Stimulated activated CD4-positive, alpha-beta T cell treated with anti-CD3 and anti-CD28 coated beads, Interleukin-4, amount 100 ng/mL, for 24 hours (primary cell): ENCODE measurements at regions not wholly inside any gene's neighbourhood (a gene's known extent, or its start where the extent isn't known, plus 50 kb on each side); places are given as distances from the start of the nearest gene placed in this dataset.
"Not testable (repeated sequence)": the region's sequence is repeated elsewhere in the genome, so short reads cannot be mapped to it uniquely, and the experiment has no call there.

ENCODE experiments used
- DNase-seq: peaks from one replicate; pipeline ENCODE4 v3.0.0-alpha.2; 2020

DNA sequence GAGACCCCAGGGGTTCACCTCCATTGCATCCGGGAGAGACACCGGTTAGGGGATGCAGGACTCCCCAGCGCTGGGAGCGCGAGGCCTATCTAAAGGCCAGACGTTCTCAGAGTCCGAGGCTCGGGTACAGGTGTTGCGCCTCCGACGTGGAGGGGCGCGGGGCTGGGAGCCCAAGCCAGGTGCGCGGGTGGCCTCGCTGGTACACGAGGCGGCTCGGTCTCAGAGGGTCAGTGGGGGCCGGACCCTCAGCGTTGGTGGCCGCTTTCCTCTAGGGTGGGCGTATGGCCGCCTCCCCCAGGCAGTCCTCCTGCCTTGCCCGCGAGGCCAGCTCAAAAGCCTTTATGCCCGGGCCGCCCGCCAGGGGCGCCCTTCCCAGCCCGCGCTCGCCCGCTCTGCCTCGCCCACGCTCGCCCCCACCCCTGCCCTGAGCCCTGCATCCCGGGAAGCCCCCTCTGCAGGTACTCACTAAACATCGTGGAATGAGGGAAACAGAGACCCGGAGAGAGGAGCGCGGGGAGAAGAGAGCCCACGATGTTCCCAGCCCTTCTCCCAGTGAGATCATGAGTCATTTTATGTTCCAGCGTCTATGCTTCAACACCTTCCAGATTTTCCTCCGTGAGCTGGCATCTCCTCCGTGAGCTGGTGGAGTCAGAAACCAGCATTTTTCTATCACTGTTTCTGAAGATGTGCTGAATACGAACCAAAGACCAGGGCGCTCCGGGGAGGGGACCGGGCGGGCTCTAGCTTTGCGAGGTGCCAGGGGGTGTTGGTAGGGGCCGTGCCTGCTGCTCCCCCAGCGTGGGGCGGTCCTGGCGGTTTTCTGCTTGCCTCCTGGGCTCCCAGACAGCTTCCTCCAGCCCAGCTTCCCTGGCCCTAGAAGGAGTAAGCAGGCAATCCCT lies 73.8 kb downstream of the DIO3 start:
- DNase-seq = no peak

DNA sequence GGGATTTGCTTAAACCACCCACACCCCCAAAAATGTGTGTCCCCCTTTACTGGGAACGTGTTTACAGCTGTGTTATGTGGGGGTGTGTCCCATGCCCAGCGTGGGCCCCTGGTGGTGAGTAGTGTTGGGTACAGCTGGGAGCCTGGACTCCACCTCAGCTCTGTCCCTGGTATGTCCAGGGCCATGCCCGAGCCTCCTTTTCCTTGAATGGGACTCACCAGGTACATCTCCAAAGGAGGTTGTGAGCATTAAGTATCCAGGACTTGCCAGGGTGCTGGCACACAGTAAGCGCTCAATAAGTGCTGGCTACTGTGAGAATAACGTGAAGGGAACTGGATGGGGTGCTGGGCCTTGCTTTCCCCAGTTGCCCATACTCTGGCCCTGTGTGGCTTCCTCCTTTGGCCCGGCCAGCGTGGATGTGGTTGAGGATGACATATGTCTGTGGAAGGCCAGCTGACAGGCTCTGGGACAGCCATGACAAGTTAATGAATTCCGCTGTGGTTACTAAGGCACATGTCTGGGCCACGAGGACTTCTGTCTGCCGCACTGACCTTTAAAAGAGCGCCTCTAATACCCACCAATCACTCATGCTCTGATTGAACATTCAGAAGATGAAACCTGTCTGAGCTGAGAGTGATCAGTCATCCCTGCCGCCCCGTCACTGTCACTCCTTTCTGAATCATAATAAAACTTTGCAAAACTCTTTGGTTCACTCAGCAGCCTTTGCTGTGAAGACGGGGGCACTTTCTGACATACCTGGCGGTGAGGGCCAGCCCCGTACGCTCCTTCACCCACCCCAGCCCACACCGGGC lies 74.7 kb downstream of the DIO3 start:
- DNase-seq = peak; percentile 39

- no peak for DNase-seq
Measured at GRCh38 chr14:101639241-101639833, 78.0 kb downstream of the DIO3 start.

- DNase-seq = no peak
Measured at GRCh38 chr14:101643651-101644050, 82.4 kb downstream of the DIO3 start.

GRCh38 chr14:101654051-101654450 lies 92.8 kb downstream of the DIO3 start:
- no peak for DNase-seq

- DNase-seq = no peak
Measured at GRCh38 chr14:101657372-101657771, 96.1 kb downstream of the DIO3 start.

DNA sequence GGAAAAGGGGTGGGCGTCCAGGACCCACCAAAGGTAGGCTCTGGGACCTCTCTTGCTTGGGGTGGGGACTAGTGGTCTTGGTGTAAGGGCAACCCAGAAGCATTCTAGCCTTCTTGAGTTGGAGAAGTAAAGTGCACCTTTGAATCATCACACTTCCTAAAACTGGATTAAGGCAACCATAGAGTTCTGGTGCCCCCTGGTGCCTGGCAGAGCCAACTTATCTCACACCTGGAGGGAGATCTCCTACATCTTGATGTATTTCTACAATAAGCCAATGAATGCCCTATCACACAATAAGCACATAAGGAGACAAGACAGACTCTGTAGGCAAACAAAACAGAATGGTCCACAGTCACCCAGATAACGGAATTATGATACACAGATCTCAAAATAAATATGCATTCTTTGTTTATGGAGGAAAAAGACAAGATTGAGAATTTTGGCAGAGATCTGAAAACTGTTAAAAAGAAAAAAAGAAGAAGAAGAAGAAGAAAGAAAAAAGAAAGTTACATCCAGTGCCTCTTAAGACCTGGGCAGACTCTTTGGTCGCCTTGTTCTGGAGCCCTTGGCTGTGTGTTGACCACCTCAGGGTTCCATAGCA lies 95.9 kb upstream of the PPP2R5C start:
- DNase-seq = peak; percentile 20

GRCh38 chr14:101666264-101666663 lies 95.2 kb upstream of the PPP2R5C start:
- no peak for DNase-seq

DNA sequence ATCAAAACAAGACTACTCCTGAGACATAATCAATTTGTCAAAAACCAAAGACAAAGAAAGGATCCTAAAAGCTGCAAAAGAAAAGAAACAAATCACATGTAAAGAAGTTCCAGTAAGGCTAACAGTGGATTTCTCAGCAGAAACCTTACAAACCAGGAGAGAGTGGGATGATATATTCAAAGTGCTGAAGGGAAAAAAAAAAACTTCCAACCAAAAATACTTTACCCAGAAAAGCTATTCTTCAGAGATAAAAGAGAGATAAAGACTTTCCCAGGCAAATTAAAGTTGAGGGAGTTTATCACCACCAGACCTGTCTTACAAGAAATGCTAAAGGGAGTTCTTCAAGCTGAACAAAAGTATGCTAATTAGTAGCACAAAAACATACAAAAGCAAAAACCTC lies 91.9 kb upstream of the PPP2R5C start:
- no peak for DNase-seq

GRCh38 chr14:101673873-101674272 lies 87.6 kb upstream of the PPP2R5C start:
- no peak for DNase-seq

- not testable (repeated sequence) for DNase-seq
Measured at GRCh38 chr14:101675835-101676234, 85.7 kb upstream of the PPP2R5C start.

DNA sequence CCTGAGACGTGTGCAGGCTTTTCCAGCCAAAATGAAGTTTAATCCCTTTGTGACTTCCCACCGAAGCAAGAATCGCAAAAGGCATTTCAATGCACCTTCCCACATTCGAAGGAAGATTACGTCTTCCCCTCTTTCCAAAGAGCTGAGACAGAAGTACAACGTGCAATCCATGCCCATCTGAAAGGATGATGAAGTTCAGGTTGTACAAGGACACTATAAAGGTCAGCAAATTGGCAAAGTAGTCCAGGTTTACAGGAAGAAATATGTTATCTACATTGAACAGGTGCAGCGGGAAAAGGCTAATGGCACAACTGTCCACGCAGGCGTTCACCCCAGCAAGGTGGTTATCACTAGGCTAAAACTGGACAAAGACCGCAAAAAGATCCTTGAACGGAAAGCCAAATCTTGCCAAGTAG lies 83.6 kb upstream of the PPP2R5C start:
- DNase-seq = not testable (repeated sequence)

DNA sequence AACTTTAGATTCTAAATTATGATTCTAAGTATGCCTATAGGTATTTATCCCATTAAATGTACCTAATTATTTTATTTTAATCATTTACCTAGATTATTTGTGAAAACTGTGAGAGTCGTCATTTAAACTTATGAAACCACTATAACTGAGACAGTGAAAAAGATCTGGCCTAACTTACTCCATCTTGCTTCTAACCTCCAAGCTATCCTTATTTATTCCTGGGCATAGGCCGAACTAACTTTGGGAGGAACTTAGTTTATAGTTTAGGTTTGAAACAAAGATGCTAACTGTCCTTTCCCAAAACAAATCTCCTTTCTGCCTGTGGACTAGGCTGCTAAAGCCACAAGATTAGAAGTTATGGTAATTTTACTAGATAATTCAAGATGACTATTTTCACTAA lies 79.7 kb upstream of the PPP2R5C start:
- no peak for DNase-seq

GRCh38 chr14:101683365-101683764 lies 78.1 kb upstream of the PPP2R5C start:
- DNase-seq = no peak

DNA sequence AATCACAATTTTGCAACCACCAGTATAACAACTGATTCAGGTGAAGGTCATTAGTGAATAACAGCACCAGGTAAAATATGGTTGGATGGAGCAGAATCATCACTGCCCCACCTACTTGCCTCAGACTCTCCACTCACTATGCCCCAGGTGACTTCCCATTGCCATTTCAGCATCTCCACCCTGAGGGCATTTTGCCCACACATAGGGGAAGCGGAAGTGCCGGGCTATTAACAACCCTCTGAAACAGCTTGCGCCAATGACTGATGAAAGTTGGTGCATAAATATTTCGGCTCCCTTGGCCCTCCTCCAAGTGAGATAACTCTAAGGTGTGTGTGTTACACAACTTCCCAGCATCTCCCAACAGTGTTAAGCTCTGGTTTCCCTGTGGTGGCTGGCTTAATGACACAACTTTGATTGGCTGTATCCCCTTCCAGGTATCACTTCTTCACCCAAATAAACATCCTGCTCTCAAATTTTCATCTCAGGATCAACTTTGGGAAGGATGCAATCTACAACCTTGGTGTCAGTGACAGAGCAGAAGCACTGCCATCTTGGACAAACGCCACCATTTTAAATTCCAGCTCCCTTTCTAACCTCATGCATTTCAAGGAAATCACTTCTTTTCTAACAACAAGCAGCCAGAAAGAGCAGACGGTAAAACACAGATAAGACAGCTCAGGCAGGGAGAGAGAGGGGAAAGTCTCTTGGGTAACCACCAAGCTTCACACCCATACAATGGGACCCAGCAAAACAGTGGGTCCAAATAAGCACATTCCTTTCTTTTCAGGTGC lies 73.6 kb upstream of the PPP2R5C start:
- no peak for DNase-seq

DNA sequence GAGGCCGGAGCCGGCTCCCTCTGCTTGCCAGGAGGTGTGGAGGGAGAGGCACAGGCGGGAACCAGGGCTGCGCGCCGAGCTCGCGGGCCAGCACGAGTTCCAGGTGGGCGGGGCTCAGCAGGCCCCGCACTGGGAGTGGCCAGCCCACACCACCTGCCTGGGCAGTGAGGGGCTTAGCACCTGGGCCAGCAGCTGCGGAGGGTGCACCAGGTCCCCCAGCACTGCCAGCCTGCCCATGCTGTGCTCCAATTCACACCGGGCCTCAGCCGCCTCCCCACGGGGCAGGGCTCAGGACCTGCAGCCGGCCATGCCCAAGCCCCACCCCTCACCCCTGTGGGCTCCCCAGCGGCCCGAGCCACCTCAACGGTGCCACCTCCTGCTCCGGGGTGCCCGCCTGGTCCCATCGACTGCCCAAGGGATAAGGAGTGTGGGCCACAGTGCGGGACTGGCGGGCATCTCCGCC lies 72.4 kb upstream of the PPP2R5C start:
- no peak for DNase-seq

DNA sequence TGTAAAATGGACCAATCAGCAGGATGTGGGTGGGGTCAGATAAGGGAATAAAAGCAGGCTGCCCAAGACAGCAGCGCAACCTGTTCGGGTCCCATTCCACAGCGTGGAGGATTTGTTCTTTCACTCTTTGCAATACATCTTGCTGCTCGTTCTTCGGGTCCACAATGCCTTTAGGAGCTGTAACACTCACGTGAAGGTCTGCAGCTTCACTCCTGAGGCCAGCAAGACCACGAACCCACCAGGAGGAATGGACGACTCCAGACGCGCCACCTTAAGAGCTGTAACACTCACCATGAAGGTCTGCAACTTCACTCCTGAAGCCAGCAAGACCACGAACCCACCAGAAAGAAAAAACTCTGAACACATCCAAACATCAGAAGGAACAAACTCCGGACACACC lies 71.5 kb upstream of the PPP2R5C start:
- DNase-seq = not testable (repeated sequence)

- DNase-seq = no peak
Measured at GRCh38 chr14:101695659-101696058, 65.8 kb upstream of the PPP2R5C start.

- DNase-seq = no peak
Measured at GRCh38 chr14:101704140-101704539, 57.4 kb upstream of the PPP2R5C start.

DNA sequence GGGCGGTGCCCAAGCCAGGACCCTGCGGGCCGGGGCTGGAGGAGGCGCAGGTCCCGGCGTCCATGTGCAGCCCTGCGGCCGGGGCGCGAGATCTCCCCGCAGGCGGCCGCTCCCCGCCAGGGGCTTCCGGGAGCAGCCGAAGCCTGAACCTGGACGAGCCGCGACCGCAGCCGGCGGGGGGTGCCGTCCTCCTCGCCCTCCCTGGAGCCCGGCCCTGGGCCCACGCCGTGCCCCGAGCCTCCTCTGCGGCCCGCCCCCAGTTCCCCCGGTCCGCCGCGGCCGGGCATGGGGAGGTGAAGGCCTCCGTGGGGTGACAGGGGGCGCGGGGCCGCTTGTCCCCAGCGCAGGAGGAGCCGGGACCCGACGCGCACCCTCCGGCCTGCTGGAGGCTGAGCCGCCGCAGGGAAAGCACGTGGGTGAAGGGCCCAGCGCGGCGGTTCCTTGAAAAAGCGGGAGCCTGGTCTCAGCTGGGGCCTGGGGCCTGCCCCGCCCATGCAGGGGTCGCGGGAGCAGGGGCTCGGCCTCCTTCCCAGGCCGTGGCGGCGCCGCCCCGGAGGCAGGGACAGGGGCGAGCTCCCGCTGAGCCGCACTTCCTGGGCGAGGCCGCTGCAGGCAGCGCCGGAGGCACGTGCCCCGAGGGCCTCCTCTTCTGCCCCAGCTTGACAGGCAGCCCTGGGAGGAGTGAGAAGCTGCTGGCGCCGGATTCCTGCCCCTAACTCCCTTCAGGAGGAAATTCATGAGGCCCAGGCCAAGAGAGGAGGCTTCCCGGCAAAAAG lies 55.6 kb upstream of the PPP2R5C start:
- DNase-seq = peak; percentile 58

DNA sequence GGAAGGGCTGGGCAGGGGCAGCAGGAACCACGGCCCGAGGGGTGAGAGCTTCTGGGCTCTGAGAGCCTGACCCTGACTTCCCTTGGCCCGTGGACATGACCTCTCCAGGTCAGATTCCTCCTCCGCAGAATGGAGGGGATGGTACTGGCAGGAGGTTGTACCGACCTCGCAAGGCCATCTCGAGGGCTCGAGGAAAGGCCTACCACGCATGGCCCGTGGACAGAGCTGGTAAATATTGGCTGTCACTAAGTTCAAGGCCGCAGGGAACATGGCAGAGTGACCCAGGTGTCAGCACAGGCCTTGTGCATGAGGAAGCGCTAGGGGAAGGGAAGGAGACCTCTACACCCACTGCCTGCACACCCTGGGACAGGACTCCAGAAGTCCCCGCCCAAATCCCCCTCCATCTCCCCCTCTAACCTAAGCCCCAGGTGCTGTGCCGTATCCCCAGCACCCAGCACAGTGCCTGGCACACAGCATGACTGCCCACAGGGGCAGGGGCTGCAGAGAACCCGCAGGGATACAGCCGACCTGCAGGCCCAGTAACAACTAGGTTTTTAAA lies 54.9 kb upstream of the PPP2R5C start:
- DNase-seq = no peak
